IMR-90 (cell line): ENCODE measurements at regions not wholly inside any gene's neighbourhood (a gene's known extent, or its start where the extent isn't known, plus 50 kb on each side); places are given as distances from the start of the nearest gene placed in this dataset.

Experiments
- ATAC-seq: fragments of 200-7000 bp; cut with Tn5 transposase; 2 replicates; pipeline ENCODE4 v1.9.1; 2020; ENCODE audit warnings: low read depth, mild to moderate bottlenecking, moderate library complexity
- BruUV-seq: library from RNA; stranded (reverse); fragments of 400-500 nt; replicated peaks from 2 replicates; lab custom pipeline; 2021; lab: Mats Ljungman, UMichigan
- CTCF ChIA-PET: fragments of 300-600 bp; formaldehyde crosslinking; extraction: SDS; loops from one replicate; lab custom pipeline; 2021; ENCODE audit warnings: antibody characterized with exemption; lab: Yijun Ruan, JAX
- POLR2A ChIA-PET: fragments of 300-600 bp; sonication (Branson Sonifier 250); formaldehyde crosslinking; loops from one replicate; lab custom pipeline; 2022; ENCODE audit warnings: antibody characterized with exemption; ENCODE audit not compliant: unreplicated experiment; lab: Charles Lee
- DNase-seq: peaks from one replicate; pipeline ENCODE4 v3.0.0; 2013
- H2AFZ ChIP-seq: replicated peaks from 2 replicates; pipeline ENCODE3; 2013; ENCODE audit warnings: low read length, mild to moderate bottlenecking; ENCODE audit not compliant: poor library complexity
- H2AK5ac ChIP-seq: 2 replicates; pipeline ENCODE4 v1.6.1; 2013; ENCODE audit warnings: low read depth, low read length, inconsistent platforms
- H2AK9ac ChIP-seq: replicated peaks from 2 replicates; pipeline ENCODE3; 2013; ENCODE audit warnings: mild to moderate bottlenecking, low read depth, low read length, moderate library complexity; ENCODE audit not compliant: poor library complexity
- H2BK120ac ChIP-seq: 2 replicates; pipeline ENCODE4 v1.6.1; 2013; ENCODE audit warnings: low read depth, low read length, inconsistent platforms
- H2BK15ac ChIP-seq: 3 replicates; pipeline ENCODE4 v1.6.1; 2013; ENCODE audit warnings: low read depth, low read length, inconsistent platforms
- H2BK20ac ChIP-seq: 2 replicates; pipeline ENCODE4 v1.6.1; 2013; ENCODE audit warnings: low read depth, mild to moderate bottlenecking, inconsistent platforms, low read length, moderate library complexity
- H2BK5ac ChIP-seq: 2 replicates; pipeline ENCODE4 v1.6.1; 2013; ENCODE audit warnings: mild to moderate bottlenecking, low read depth, low read length, inconsistent platforms; ENCODE audit not compliant: poor library complexity, severe bottlenecking
- H3K14ac ChIP-seq: replicated peaks from 2 replicates; pipeline ENCODE4 v1.6.1; 2013; ENCODE audit warnings: low read depth, low read length, inconsistent platforms
- H3K18ac ChIP-seq: 2 replicates; pipeline ENCODE4 v1.6.1; 2013; ENCODE audit warnings: low read depth, low read length, control low read depth
- H3K23ac ChIP-seq: 2 replicates; pipeline ENCODE4 v1.6.1; 2013; ENCODE audit warnings: low read depth, low read length, inconsistent platforms
- H3K27ac ChIP-seq: 2 replicates; pipeline ENCODE4 v1.5.1; 2013; ENCODE audit warnings: mild to moderate bottlenecking, control low read depth, low read length; ENCODE audit not compliant: insufficient read depth
- H3K27me3 ChIP-seq: 2 replicates; pipeline ENCODE4 v1.6.1; 2013; ENCODE audit warnings: low read length; ENCODE audit not compliant: control insufficient read depth, insufficient read depth
- H3K36me3 ChIP-seq: 2 replicates; pipeline ENCODE4 v1.6.1; 2013; ENCODE audit warnings: low read length, mixed read lengths; ENCODE audit not compliant: control insufficient read depth, insufficient read depth
- H3K4ac ChIP-seq: 2 replicates; pipeline ENCODE4 v1.6.1; 2013; ENCODE audit warnings: low read depth, low read length, inconsistent platforms
- H3K4me1 ChIP-seq: 2 replicates; pipeline ENCODE4 v1.6.1; 2013; ENCODE audit warnings: low read length, mixed read lengths; ENCODE audit not compliant: control insufficient read depth, insufficient read depth
- H3K4me2 ChIP-seq: 2 replicates; pipeline ENCODE4 v1.6.1; 2013; ENCODE audit warnings: low read depth, mild to moderate bottlenecking, control low read depth, low read length, moderate library complexity
- H3K4me3 ChIP-seq: 2 replicates; pipeline ENCODE4 v1.5.1; 2013; ENCODE audit warnings: low read depth, mild to moderate bottlenecking, control low read depth, low read length, moderate library complexity; ENCODE audit not compliant: insufficient read depth
- H3K56ac ChIP-seq: 2 replicates; pipeline ENCODE4 v1.6.1; 2013; ENCODE audit warnings: low read length, inconsistent platforms; ENCODE audit not compliant: insufficient read depth; ENCODE audit errors: extremely low read depth
- H3K79me1 ChIP-seq, 2 experiments: 2 replicates each; pipeline ENCODE4 v1.6.1; 2013; ENCODE audit warnings: low read length in 2 of 2, inconsistent platforms in 1 of 2, low read depth in 1 of 2
- H3K9ac ChIP-seq: 2 replicates; pipeline ENCODE4 v1.6.1; 2013; ENCODE audit warnings: low read depth, low read length, control low read depth
- H3K9me1 ChIP-seq: 2 replicates; pipeline ENCODE4 v1.6.1; 2013; ENCODE audit warnings: low read length, inconsistent platforms; ENCODE audit not compliant: insufficient read depth
- H3K9me3 ChIP-seq: 2 replicates; pipeline ENCODE4 v1.6.1; 2013; ENCODE audit warnings: low read length; ENCODE audit not compliant: control insufficient read depth, insufficient read depth
- H4K20me1 ChIP-seq: 2 replicates; pipeline ENCODE4 v1.6.1; 2013; ENCODE audit warnings: low read length, inconsistent platforms; ENCODE audit not compliant: insufficient read depth
- H4K5ac ChIP-seq: 2 replicates; pipeline ENCODE4 v1.6.1; 2013; ENCODE audit warnings: mild to moderate bottlenecking, low read depth, low read length, control low read depth
- H4K8ac ChIP-seq, 2 experiments: 2 replicates each; pipeline ENCODE4 v1.6.1; 2013; ENCODE audit warnings: low read depth in 2 of 2, low read length in 2 of 2, control low read depth in 1 of 2, inconsistent platforms in 1 of 2
- H4K91ac ChIP-seq: 2 replicates; pipeline ENCODE4 v1.6.1; 2013; ENCODE audit warnings: low read depth, low read length, inconsistent platforms; ENCODE audit not compliant: insufficient read depth
- NFE2L2 ChIP-seq: fragments of 150-350 bp; IDR thresholded peaks from 2 replicates; pipeline ENCODE4 v1.6.1; 2016; ENCODE audit warnings: low read depth, mild to moderate bottlenecking, low read length
- POLR2A ChIP-seq: IDR thresholded peaks from 2 replicates; pipeline ENCODE4 v1.6.1; 2012; ENCODE audit warnings: mild to moderate bottlenecking, low read depth, low read length
- RCOR1 ChIP-seq: IDR thresholded peaks from 2 replicates; pipeline ENCODE4 v1.6.1; 2012; ENCODE audit warnings: mild to moderate bottlenecking, low read length, improper control_type of control experiment; ENCODE audit not compliant: insufficient replicate concordance
- RFX5 ChIP-seq: IDR thresholded peaks from 2 replicates; pipeline ENCODE4 v1.8.0; 2012; ENCODE audit warnings: low read depth, mild to moderate bottlenecking, low read length, moderate library complexity
- WGBS, 2 experiments: methylation state at CpG; one replicate each; pipeline versions ENCODE4 v1.1.5 to v1.1.7; 2013; ENCODE audit warnings: missing lambda C conversion rate in 2 of 2; ENCODE audit not compliant: insufficient read length in 1 of 2; ENCODE audit errors: extremely low coverage in 2 of 2; 5-methylcytosine and 5-hydroxymethylcytosine counted together
- dilution Hi-C: fragments of 300-500 bp; cut with HindIII; formaldehyde crosslinking; loops from one replicate; pipeline ENCODE4 v1.14.3; 2018; ENCODE audit warnings: low sequenced_read_pairs; ENCODE audit not compliant: unreplicated experiment
- in situ Hi-C: fragments of 300-500 bp; cut with MboI; formaldehyde crosslinking; loops from 3 replicates; pipeline ENCODE4 v1.14.3; 2019; ENCODE audit warnings: low sequenced_read_pairs, inconsistent platforms, mixed read lengths
- intact Hi-C: fragments of 100-400 bp; cut with micrococcal nuclease; formaldehyde crosslinking; loops from 2 replicates; pipeline ENCODE4 v1.10.0; 2022

DNA sequence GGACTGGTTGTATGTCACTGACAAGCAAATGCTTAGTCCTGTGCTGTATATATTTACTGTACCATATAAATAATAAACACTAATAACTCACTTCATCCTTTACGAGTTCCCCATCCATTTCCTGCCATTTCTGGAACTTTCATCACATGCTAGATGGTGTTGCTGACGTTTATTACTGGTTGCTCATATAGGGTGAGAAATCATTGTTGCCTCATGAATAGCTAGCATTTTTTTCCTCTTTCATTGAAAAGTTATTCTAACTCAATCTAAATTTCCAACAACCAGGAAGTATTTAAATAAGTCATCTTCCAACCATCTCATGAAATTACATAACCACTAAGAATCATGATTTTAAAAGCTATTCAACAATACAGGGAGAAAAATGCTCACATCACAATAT lies 88.6 kb upstream of the RCN1 start:
- no peak overlapping the region for H4K8ac ChIP-seq
- H2AK9ac ChIP-seq = no peak overlapping the region
- H3K4me3 ChIP-seq = no peak overlapping the region
- no peak for ATAC-seq
- H3K14ac ChIP-seq = no peak overlapping the region
- H3K9me1 ChIP-seq = peaks cover 2% of the 10 kb centered on the region; the same call in 1 of the 2 replicates
- no TSS peak for BruUV-seq
- no peak overlapping the region for H3K18ac ChIP-seq
- intact Hi-C loops (no loop called here), dilution Hi-C loops (no loop called here), in situ Hi-C loops (no loop called here)
- no peak overlapping the region for H3K4me2 ChIP-seq
- no peak overlapping the region for H2AK5ac ChIP-seq
- H3K79me1 ChIP-seq = no peaks in the 10 kb centered on the region
- no peak overlapping the region for H2BK5ac ChIP-seq
- H3K27me3 ChIP-seq = peaks cover 42% of the 10 kb centered on the region
- H4K91ac ChIP-seq = no peak overlapping the region
- H3K27ac ChIP-seq = no peak overlapping the region
- H3K23ac ChIP-seq = no peak overlapping the region
- TF ChIP-seq RCOR1 (no peak), NFE2L2 (no peak), RFX5 (no peak), POLR2A (no peak)
- no peaks in the 10 kb centered on the region for H4K20me1 ChIP-seq
- no peak overlapping the region for H2BK15ac ChIP-seq
- H3K4ac ChIP-seq = no peak overlapping the region
- CTCF ChIA-PET = no interaction called here
- no peak overlapping the region for H3K9ac ChIP-seq
- no peak overlapping the region for H2BK20ac ChIP-seq
- H4K5ac ChIP-seq = no peak overlapping the region
- DNase-seq = no peak
- no peaks in the 10 kb centered on the region for H3K36me3 ChIP-seq
- no CpG with 5 or more reads among the region's 2 CpGs for WGBS, 2 experiments
- H3K9me3 ChIP-seq = no peaks in the 10 kb centered on the region; the same call in 1 of the 2 replicates
- no peak overlapping the region for H2AFZ ChIP-seq
- 0 out of 2 replicates have a peak, but pooled peaks cover 2% of the 10 kb centered on the region for H3K4me1 ChIP-seq
- no peak overlapping the region for H2BK120ac ChIP-seq
- POLR2A ChIA-PET = no interaction called here
- H3K56ac ChIP-seq = no peak overlapping the region
